Sigmoid colon (tissue), 3 donors: ENCODE measurements at regions not wholly inside any gene's neighbourhood (a gene's known extent, or its start where the extent isn't known, plus 50 kb on each side); places are given as distances from the start of the nearest gene placed in this dataset.

Source experiments
- CTCF ChIP-seq, 4 experiments: fragments of 450-650 bp in 3 of 4; fragments of 200-600 bp in 1 of 4; IDR thresholded peaks; one replicate each; pipeline ENCODE4 v1.5.1; 2016 to 2019; ENCODE audit warnings: antibody characterized with exemption in 4 of 4, mild to moderate bottlenecking in 3 of 4, moderate library complexity in 2 of 4
- POLR2A ChIP-seq, 2 donors: fragments of 450-650 bp; IDR thresholded peaks; one replicate each; pipeline ENCODE4 v1.6.1; 2016; ENCODE audit warnings: antibody characterized with exemption in 2 of 2, mild to moderate bottlenecking in 2 of 2, moderate library complexity in 2 of 2

- TF ChIP-seq CTCF (IDR thresholded peaks at IDR 0.05) (no peak), POLR2A (IDR thresholded peaks at IDR 0.05) (no peak)
Measured at GRCh38 chr2:128783193-128783671, 464.6 kb upstream of the HS6ST1 start.
